Suppressor macrophage (primary cell): ENCODE measurements at regions not wholly inside any gene's neighbourhood (a gene's known extent, or its start where the extent isn't known, plus 50 kb on each side); places are given as distances from the start of the nearest gene placed in this dataset.

Experiments
- DNase-seq, 4 experiments: peaks; one replicate each; pipeline ENCODE4 v3.0.0-alpha.2; 2020 to 2022

DNA sequence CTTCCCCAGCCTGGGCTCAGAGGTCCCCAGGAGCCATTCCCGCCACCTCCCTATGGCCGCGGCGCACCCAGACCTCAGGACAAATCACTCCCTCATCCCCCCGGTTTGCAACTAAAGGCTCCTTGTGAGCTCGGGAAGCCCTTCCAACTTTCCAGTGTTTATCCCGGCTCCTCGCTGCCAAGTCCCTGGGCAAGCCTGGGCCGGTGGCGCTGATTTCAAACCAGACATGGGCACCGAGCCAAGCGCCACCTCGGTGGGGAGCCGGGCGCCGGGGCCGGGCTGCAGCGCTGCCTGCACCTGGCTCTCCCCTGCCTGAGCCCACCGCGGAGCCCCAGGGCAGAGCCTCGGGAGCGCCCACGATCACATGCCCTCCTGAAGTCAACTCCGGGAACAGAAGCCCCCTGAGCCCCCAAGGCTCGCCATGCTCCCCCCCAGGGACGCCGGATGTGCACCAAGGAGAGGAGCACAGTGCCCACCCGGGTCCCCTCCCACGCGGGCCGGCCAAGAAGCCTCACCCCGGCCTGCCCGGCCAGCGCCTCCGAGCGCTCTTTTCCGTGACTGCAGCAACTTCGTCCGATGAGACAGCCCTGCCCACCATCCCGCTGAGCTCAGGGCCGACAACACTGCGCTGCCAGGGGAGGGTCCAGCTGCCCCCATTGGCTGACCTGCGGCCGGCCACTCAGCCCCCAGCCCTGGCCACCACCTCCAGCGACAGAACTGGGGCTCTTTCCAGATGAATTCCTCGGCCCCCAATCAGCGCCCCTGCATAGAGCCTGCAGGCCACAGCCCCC, 50.0 kb downstream of the NCOR2 start:
- no peak for DNase-seq

DNA sequence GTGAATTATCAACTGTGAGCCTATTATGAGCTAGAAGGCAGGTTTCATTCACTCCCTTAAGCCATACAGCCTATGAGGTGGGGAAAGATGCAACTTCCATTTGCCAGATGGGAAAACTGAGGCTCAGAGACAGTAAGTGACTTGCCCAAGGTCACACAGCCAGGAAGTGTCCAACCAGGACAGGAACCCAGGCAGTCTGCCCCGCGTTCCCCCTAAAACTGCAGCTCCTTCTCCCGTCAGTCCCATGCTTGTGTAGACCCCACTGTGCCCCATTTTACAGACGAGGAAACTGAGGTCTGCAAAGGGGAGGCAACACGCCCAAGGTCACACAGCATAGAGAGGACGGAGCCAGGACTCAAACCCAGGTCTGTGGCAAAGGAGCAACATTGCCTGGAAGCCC, 50.6 kb downstream of the NCOR2 start:
- no peak for DNase-seq

DNA sequence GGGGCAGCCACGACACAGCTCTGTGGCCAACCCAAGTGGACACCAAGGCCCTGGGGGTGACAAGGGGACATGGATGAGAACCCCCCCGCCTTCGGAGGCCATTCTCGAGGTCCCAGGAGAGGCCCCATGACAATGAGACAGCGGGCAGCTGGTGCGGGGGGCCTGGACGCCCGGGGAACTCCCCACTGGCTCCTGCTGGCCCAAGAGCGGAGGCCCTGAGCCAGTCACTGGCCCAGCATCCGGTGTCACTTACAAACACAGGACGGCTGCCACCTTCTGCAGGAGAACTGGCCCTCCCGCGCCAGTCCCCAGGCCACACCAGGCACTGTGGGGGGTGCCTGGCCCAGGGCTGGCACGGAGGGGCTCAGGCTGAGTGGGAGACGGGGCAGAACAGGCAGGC, 51.4 kb downstream of the NCOR2 start:
- DNase-seq: no peak

DNA sequence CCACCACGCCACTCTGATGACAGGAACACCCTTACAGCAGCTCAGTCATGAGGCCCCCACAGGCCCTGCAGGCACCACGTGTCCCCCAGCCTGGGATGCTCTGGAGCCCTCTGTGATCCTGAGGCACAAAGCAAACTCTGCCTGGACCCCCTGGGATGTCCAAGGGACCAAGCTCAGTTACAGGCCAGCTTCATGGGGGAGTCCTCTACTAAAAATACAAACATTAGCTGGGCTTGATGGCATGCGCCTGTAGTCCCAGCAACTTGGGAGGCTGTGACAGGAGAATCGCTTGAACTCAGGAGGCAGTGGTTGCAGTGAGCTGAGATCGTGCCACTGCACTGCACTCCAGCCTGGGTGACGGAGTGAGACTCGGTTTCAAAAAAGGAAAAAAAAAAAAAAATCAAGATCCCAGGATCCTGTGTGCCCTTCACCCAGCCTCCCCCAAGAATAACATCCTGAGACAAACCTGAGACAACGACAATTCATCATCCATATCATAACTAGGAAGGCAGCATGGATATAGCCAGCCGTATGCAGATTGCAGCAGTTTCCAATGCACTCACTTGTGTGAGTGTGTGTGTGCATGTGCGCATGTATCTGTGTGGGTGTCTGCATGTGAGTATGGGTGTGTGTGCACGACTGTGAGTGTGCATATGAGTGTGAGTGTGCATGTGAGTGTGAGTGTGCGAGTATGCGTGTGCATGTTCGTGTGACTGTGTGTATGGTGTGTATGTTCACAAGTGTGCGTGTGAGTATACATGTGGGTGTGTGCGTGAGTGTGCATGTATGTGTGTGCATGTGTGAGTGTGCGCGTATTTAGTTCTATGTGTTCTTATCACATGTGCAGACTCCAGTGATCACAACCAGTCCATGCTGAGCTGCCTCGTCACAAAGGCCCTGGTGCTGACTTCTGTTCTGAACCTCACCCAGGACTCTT, 52.1 kb downstream of the NCOR2 start:
- no peak for DNase-seq

DNA sequence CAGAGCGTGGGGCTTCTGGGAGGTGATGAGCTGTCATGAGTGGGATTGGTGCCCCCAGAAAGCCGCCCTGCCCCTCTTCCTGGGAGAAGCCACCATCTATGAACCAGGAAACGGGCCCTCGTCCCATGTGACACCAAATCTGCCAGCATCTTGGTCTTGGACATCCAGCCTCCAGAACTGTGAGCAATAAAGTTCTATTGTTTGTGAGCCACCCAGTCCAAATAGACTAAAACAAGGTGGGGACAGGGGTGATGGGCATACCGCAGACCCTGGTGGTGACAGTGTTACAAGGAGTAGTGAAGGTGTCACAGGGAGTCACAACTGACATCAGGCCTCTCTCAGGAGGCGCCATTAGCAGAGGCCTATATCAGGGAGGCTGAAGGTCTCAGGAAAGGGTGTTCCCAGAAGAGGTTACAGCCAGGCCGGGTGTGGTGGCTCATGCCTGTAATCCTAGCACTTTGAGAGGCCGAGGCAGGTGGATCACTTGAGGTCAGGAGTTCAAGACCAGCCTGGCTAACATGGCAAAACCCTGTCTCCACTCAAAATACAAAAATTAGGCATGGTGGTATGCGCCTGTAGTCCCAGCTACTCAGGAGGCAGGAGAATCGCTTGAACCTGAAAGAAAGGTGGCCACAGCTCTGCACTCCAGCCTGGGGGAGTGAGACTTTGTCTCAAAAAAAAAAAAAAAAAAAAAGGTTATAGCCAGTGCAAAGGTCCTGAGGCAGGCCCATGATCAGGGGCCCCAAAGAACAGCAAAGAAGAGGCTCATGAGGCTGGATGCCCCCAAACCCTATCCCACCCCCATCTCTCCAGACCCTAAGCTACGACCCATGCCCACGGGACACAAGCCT, 53.0 kb downstream of the NCOR2 start:
- DNase-seq: no peak

DNA sequence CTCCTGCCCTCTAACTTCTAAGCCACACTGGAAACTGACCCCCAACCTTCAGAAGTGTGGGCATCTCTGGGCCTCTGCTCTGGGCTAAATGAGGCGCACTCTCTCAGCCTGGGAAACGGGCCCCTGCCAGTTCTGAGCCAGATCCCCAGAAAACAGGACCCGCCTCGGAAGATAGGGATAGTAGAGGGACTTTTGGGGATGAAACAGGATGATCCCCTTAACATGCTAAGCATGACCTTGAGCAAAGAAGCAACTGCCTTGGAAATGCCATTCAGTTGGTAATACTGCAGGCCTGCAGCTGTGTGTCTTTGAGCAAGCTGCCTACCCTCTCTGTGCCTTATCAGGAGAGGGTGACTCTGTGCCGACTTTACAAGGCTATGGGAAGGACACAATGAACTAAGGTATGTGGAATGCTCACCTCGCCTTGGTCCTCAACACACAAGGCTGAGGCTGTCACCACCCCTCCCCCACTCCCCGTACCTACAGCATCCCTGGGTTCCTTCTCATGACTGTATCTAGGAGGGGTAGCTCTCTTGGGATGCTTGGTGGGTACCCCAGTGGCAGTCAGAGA, 54.0 kb downstream of the NCOR2 start:
- DNase-seq: no peak

DNA sequence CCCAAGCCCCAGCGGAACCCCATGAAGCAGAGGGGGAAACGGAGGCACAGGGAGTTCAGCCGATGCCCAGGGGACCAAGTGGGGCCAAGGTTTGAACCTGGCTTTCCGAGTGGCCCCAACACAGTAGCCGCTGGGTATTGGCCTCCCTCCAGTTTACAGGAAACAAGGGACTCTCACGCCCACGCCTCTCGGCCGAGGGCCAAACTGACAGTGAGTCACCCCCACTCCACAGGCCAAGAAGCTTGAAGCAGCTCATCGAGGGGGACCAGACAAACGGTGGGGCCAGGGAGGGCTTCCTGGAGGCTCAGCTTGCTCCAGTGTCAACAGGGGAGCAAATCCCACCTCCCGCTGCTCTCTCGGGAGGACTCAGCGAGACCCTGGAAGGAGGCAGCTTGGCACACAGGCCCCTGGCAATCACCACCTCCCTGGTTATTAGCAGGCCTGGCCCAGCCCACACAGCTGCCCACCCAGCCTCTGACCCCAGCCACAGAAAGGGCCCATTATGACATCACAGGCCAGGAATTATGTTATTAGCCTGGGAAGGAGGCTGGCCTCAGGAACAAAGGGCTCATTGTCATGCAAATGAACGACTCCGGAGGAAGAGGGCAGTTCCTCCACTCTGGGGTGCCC, 54.6 kb downstream of the NCOR2 start:
- peak; percentile 91 to 95 (median 94) for DNase-seq

DNA sequence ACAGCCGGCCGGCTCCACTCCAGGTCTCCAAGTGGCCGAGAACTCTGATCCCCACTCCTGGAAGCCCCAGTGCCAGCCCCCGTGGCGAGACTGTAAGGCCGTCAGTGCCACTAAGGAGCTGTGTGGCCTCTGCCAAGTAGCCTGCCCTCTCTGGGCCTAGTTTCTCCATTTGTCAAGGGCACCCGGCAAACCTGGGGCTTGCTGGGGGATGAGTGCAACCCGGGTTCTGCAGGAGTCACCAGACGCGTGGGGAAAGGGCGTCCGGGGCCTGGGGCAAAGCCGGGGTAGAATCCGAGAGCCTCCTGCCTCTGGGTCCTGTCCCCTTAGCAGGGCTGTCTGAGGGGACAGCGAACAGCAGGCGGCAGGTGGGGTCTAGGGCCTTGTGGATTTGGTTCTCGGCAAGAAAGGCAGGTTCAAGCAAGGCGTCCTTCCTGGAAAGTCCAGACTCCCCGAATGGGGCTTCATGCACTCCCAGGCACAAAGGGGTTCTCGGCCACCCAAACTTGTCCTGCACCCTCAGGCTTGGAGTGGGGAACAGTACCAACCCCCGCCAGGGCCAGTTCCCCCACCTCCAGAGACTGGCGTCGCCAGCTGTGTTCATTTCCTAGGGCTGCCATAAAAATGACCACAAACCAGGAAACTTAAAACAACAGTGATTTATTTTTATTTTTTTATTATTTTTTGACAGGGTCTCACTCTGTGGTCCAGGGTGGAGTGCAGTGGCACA, 56.0 kb downstream of the NCOR2 start:
- no peak for DNase-seq

DNA sequence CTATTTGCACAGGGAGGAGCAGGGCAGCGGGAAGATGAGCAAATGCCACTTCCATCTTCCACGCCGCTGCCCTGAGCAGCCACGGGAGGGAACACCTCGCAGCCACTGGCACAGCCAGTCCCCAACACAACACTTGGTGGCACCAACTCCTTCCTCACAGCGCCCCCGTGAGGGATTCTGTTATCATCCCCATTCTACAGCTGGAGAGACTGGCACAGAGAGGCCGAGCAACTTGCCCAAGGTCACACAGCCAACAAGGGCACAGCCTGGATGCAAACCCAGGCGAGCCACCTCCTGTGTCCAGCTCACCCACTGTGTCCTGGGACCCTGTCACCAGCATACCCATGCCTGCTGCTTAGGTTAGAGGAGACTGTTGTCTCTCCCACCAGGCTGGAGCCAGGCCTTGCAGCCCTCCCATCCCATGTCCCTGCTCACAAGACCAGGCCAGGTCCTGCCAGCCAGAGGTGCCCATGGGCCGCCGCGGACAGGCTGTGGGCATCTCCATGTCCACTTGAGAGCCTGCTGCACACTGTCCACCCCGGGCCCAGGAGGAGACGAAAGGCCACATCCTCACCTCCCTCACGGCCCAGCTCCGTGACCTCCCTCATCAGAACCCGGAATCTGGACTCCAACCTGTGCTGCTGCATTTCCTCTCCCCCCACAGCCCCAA, 57.0 kb downstream of the NCOR2 start:
- peak in 1 of 4 experiments; percentile 31 for DNase-seq

DNA sequence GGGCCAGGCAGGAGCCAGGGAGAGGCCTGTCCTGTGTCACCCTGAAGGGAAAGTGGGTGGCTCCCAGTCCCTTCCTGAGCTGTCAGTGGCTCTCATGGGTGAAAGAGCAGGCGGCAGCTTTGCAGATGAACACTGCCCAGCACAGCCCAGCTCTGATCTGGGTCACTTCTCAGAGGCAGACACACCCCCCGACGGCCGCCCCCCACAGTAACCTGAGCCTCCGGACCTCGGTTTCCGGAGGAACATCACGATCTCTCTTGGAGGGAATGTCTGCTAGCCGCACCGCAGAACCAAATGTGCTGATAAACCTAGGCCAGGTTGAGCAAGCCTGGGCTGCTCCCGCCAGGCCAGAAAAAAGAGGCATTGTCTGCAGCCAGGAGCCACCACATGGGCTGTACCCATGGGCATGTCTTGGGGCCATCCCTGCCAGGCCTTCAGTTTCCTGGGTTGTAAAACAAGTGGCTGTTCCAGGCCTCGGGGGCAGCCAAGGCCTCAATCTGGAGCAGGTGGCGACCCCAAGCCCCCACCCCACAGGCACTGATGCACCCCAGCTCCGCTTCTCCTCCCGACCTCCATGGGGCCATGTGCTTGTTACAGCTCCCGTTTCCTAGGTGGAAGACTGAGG, 57.6 kb downstream of the NCOR2 start:
- no peak for DNase-seq

DNA sequence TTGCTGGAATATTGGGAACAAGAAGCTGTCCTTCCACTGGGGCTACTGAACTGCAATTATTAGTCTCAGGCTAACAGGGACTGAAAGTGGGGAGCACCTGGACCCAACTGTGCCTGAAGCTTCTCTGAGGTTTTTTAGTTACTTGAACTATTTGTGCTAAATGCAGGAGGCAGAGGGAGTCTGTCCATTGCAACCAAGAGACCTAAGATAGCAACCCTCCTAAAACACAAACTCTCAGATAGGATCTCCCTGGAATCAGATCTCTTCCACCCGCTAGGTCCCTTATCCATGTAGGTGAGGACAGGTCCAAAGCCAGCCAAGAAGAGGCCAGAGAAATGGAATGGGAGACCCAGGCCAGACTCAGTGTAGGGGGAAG, 58.1 kb downstream of the NCOR2 start:
- no peak for DNase-seq

DNA sequence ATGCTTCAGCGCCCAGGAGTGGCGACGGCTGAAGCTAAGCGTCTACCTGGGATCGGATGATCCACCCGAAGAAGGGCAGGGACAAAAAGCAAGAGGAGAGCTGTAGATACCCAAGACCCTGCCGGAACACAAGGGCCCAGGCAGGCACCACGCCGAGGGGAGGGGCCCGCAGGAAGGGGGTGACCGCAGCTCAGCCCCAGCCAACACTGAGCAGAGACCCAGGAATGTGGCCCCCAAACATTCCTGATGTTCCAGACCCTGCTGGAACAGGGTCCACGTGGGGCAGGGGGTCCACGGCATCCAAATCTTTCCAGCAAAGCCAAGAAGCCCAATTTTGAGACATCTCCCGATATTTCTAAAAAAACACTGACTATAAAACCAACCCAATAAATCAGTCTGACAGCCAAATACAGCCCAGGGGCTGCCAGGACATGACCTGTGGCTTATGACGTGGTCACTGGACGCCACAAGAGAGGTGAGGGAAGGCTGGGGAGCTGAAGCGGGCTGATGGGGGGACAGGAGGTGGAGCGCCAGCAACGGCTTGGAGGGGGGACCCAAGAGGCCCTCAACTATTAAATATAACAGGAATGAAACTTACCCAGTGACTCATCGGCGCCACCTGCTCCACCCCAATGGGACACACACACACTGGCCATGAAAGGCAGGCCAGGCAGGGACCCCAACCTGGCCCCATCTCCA, 58.9 kb downstream of the NCOR2 start:
- no peak for DNase-seq

DNA sequence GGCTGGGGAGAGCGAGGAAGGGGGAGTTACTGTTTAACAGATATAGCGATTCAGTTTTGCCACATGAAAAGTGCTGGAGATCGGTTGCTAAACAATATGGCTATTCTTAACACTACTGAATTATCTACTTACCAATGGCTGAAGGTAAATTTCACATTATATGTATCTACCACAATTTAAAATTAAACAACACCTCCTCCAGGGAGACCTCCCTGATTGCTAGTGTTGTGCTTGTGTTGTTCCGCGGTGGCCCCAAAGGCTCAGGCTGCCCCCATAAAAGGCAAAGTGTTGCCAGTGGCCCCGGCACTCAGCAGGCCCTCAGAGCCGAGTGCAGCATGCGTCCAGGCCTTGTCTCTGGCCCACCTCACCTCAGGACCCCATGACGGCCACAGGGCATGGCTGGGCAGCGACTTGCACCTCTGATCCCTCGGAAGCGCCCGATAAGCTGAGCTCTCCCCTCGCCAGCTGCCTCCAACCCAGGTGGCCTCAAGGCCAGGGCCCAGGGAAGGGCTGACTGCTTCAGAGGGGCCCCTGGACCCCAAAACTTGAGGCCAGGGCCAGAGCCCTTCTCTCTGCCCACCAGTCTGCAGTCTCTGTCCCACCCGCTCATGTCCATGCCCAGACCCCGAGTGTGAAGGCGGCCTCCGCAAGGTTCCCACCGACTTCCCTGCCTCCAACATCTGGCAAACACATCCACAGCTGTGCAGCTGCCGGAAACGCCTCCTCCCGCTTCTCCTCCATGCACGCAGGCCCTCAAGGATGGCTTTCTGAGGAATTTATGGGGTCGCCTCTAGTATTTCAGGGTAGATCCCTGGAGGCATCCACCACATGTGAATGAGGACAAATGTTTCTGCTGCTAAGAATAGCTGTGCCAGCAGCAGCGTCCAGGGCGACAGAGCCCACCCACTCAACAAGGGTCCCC, 60.0 kb downstream of the NCOR2 start:
- no peak for DNase-seq

DNA sequence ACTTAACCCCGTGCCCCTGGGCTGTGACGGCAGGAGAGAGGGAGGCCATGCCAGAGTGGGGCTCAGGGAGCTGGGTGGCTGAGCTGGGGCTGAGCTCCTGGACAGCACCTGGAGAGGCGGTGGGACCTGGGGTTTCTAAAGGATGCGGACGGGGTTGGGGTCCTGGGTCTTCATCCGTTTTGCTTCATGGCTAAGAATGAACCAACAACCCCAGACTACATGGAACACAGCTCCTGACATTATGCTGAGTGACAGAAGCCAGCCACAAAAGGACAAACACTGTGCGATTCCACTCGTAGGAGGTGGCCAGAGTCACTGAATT, 60.6 kb downstream of the NCOR2 start:
- DNase-seq: no peak

DNA sequence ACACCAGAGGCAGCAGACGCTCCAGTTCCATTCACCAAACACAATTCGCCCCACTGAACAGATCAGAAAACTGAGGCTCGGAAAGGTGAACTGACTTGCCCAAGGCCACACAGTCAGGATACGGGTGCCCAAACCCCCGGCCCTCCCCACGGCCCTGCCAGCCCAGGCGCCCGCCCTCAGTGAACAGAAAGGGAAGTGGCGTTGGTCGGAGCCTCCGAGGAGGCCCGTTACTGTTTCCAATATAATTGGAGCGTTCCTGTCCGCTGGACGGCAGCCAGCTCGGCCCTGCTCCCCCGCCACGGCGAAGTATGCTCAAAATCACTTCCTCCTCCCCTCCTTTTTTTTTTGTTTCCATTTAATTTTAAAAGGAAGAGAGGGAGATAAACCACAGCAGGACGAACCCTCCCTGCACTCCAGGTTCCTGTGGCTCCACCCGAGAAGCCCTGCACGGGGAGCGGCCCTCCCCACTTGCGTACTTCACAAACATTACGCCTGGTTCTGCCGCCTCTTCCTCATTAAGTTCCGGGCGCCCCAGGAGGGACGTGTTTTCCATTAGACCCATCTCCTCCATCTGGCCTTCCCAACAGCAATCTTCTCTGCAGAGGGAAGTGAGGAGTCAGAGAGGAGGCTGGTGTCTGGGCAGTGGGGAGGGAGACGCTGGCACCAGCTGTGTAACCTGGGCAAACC, 61.1 kb downstream of the NCOR2 start:
- DNase-seq: peak; percentile 90 to 95 (median 92)

DNA sequence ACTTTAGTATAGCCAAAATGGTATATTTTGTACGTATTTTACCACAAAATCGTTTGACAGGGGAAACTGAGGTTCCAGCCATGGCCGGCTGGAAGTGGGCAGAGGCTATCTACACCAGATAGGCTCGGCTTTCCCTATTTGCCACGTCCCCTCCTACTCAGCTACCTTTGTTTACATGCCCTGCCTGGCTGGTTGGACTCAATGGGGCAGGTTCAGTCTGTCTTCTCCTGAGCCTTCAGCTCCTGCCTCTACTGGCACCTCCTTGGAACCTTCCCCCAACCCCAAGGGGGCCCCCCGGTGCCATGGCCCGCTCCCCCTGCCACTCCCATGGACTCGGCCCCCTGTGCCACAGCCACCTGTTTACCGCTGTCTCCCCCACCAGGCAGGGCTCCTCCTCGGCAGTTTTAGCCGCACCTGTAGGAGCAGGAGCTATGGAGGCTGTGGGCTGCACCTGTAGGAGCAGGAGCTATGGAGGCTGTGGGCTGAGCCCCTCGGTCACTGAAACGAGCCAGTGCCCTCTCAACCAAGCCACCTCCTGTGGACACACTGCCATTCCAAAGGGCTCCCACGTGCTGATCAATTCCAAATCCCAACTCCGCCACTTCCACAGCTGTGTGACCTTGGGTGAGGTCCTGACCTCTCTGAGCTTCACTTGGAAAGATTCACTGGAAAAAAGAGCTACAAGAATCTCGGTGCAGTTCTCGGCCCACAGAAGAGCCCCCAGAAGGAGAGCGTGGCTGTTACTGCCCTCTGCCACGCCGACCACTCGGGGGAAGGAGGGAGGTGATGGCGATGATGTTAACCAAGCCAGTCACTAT, 62.2 kb downstream of the NCOR2 start:
- no peak for DNase-seq
